Gastrocnemius medialis (tissue), 4 donors: ENCODE measurements at regions not wholly inside any gene's neighbourhood (a gene's known extent, or its start where the extent isn't known, plus 50 kb on each side); places are given as distances from the start of the nearest gene placed in this dataset.
"Not testable (repeated sequence)": the region's sequence is repeated elsewhere in the genome, so short reads cannot be mapped to it uniquely, and the experiment has no call there.

Experiments
- POLR2A ChIP-seq, 2 donors: fragments of 450-650 bp; IDR thresholded peaks; one replicate each; pipeline ENCODE4 v1.6.1; 2017; ENCODE audit warnings: antibody characterized with exemption in 2 of 2, mild to moderate bottlenecking in 2 of 2, moderate library complexity in 2 of 2
- TF ChIP-seq, protein P1 (sequence below), 5 experiments: fragments of 450-650 bp in 3 of 5; fragments of 200-600 bp in 2 of 5; sonication (generic) in 2 of 5; IDR thresholded peaks in 4 of 5; conservative IDR thresholded peaks in 1 of 5; 1 replicate in 4 of 5; 2 replicates in 1 of 5; pipeline ENCODE4 v1.5.1; 2016 to 2019; ENCODE audit warnings: antibody characterized with exemption in 5 of 5, mild to moderate bottlenecking in 3 of 5, moderate library complexity in 3 of 5

DNA sequence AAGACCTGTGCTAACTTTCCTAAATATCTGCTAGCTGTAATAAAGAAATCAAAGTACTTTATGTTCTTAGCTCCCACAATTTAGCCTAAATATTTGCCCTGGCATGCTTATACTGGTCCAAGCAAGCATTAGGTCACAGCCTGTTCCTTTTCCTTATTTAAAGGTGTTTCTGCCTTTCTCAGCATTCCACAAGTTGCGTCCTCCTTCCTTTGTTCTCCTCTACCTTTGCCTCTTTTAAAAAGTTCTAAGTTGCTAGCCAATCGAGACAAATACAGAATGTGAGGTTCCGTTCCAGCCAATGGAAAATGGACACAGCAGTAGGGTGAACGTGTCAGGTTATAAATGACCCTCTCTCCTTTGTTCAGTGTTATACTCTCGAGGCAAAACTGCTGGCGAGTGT is 99.9 kb downstream of the KDR start:
- TF ChIP-seq, protein P1, sequence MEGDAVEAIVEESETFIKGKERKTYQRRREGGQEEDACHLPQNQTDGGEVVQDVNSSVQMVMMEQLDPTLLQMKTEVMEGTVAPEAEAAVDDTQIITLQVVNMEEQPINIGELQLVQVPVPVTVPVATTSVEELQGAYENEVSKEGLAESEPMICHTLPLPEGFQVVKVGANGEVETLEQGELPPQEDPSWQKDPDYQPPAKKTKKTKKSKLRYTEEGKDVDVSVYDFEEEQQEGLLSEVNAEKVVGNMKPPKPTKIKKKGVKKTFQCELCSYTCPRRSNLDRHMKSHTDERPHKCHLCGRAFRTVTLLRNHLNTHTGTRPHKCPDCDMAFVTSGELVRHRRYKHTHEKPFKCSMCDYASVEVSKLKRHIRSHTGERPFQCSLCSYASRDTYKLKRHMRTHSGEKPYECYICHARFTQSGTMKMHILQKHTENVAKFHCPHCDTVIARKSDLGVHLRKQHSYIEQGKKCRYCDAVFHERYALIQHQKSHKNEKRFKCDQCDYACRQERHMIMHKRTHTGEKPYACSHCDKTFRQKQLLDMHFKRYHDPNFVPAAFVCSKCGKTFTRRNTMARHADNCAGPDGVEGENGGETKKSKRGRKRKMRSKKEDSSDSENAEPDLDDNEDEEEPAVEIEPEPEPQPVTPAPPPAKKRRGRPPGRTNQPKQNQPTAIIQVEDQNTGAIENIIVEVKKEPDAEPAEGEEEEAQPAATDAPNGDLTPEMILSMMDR (IDR thresholded peaks at IDR 0.05 in 4 of 5, conservative IDR thresholded peaks at IDR 0.05 in 1 of 5) = not testable (repeated sequence)
- not testable (repeated sequence) for TF ChIP-seq POLR2A (IDR thresholded peaks at IDR 0.05)
